Esophagus muscularis mucosa (tissue), 4 donors: ENCODE measurements at regions not wholly inside any gene's neighbourhood (a gene's known extent, or its start where the extent isn't known, plus 50 kb on each side); places are given as distances from the start of the nearest gene placed in this dataset.

Experiments
- DNase-seq: peaks from one replicate; pipeline ENCODE4 v3.0.0-alpha.2; 2017; ENCODE audit errors: extremely low spot score
- H3K27ac ChIP-seq, 4 donors: fragments of 200-600 bp; sonication (generic); replicated peaks in 1 of 4; 1 replicate in 3 of 4; 2 replicates in 1 of 4; pipeline ENCODE4 v1.5.1; 2016 to 2019; ENCODE audit warnings: mild to moderate bottlenecking in 1 of 4
- H3K27me3 ChIP-seq, 4 donors: fragments of 200-600 bp; sonication (generic); one replicate each; pipeline versions ENCODE4 v1.5.1 to v1.6.0; 2016 to 2019
- H3K36me3 ChIP-seq, 4 donors: fragments of 200-600 bp; sonication (generic); one replicate each; pipeline ENCODE4 v1.5.1; 2016 to 2019
- H3K4me1 ChIP-seq, 4 donors: fragments of 200-600 bp; sonication (generic); one replicate each; pipeline ENCODE4 v1.5.1; 2016 to 2019
- H3K4me3 ChIP-seq, 4 donors: fragments of 200-600 bp; sonication (generic); 1 replicate in 2 of 4; 2 replicates in 2 of 4; pipeline ENCODE4 v1.5.1; 2016 to 2019; ENCODE audit warnings: mild to moderate bottlenecking in 4 of 4, moderate library complexity in 1 of 4
- H3K9me3 ChIP-seq, 4 donors: fragments of 200-600 bp; sonication (generic); 1 replicate in 3 of 4; 2 replicates in 1 of 4; pipeline ENCODE4 v1.5.1; 2016 to 2019
- EP300 ChIP-seq: sonication (generic); formaldehyde crosslinking; IDR thresholded peaks from one replicate; pipeline ENCODE4 v1.6.1; 2017; ENCODE audit warnings: antibody characterized with exemption
- POLR2A ChIP-seq: fragments of 450-650 bp; IDR thresholded peaks from one replicate; pipeline ENCODE4 v1.6.1; 2017; ENCODE audit warnings: antibody characterized with exemption, moderate library complexity, mild to moderate bottlenecking, low read depth
- POLR2AphosphoS5 ChIP-seq, 2 donors: sonication (generic); formaldehyde crosslinking; IDR thresholded peaks; one replicate each; pipeline ENCODE4 v1.6.1; 2017; ENCODE audit warnings: antibody characterized with exemption in 2 of 2
- WGBS: methylation state at CpG from one replicate; pipeline ENCODE4 v1.1.5; 2018; 5-methylcytosine and 5-hydroxymethylcytosine counted together
- intact Hi-C: fragments of 100-400 bp; cut with DNase I; formaldehyde crosslinking; loops from one replicate; pipeline ENCODE4 v1.15.1; 2023
- TF ChIP-seq, protein P1 (sequence below), 3 experiments: fragments of 200-600 bp in 2 of 3; fragments of 450-650 bp in 1 of 3; sonication (generic) in 2 of 3; IDR thresholded peaks; one replicate each; pipeline ENCODE4 v1.5.1; 2017 to 2019; ENCODE audit warnings: antibody characterized with exemption in 3 of 3, mild to moderate bottlenecking in 2 of 3, moderate library complexity in 1 of 3

DNA sequence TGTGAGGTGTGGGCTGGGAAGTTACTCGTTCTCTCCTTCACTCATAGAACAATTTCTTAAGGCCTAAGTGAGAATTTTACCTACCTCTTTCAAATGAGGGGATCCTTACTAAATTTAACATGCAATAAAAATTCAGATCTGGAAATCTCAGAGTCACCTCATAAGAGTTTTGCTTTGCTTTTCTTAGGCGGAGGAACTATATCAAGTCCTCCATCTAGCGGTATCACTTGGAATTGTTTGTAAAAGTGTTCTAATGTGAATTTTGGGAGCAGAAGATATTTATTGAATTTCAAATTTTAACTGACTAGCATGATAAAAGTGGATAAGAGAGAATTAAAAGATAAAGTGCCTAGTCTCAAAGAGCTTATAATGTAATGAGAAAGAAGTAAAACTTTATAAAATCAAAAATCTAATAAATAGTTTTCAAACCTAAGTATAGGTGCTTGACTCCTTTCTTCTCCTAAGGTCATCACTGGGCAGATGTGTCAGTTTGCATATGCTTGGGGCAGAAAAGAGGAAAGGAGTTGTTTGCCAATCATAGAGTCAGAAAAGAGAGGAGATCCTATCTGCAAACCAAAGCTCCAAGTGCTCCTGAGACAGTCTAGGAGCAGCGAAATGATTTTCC, 145.7 kb upstream of the DAB2 start:
- H3K27ac ChIP-seq: no peak overlapping the region
- H3K27me3 ChIP-seq: no peaks in the 10 kb centered on the region
- WGBS: 33% methylated on average over 4 of the region's 4 CpGs
- H3K4me3 ChIP-seq: no peak overlapping the region
- TF ChIP-seq POLR2AphosphoS5 (IDR thresholded peaks at IDR 0.05) (no peak), POLR2A (no peak), EP300 (no peak)
- TF ChIP-seq, protein P1, sequence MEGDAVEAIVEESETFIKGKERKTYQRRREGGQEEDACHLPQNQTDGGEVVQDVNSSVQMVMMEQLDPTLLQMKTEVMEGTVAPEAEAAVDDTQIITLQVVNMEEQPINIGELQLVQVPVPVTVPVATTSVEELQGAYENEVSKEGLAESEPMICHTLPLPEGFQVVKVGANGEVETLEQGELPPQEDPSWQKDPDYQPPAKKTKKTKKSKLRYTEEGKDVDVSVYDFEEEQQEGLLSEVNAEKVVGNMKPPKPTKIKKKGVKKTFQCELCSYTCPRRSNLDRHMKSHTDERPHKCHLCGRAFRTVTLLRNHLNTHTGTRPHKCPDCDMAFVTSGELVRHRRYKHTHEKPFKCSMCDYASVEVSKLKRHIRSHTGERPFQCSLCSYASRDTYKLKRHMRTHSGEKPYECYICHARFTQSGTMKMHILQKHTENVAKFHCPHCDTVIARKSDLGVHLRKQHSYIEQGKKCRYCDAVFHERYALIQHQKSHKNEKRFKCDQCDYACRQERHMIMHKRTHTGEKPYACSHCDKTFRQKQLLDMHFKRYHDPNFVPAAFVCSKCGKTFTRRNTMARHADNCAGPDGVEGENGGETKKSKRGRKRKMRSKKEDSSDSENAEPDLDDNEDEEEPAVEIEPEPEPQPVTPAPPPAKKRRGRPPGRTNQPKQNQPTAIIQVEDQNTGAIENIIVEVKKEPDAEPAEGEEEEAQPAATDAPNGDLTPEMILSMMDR (IDR thresholded peaks at IDR 0.05): peak; percentile 68 to 79 (median 73)
- intact Hi-C loops: loop anchor here (1.0 kb wide), 1 partner anchor 353 kb away; no protein-coding TSS in a partner anchor
- H3K9me3 ChIP-seq: no peaks in the 10 kb centered on the region
- H3K4me1 ChIP-seq: peaks cover 0 to 4% (median 0%) of the 10 kb centered on the region in 4 donors
- no peaks in the 10 kb centered on the region for H3K36me3 ChIP-seq
- no peak for DNase-seq

DNA sequence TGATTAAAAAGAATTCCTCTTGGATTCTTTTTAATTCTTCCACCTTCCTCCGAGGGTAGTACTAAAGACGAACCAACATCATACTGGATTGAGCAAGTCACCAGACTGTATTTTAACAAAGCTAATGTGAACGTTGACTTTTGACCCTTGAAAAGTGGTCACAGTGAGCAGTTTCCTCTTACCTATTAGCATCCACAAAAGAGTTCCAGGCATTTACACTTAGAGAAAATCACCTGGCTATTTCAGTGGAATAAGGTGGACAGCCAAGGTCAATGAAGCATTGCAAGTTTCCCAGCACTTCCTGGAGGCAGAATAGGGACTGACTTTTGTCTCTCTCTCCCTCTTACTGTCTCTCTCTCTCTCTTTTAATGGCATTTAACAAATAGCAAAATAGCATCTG, 145.1 kb upstream of the DAB2 start:
- Histone ChIP-seq H3K36me3 (no peaks in the 10 kb centered on the region), H3K27ac (no peak overlapping the region), H3K4me1 (peaks cover 0 to 4% (median 0%) of the 10 kb centered on the region in 4 donors), H3K4me3 (no peak overlapping the region), H3K9me3 (no peaks in the 10 kb centered on the region), H3K27me3 (no peaks in the 10 kb centered on the region)
- TF ChIP-seq EP300: no peak
- TF ChIP-seq POLR2AphosphoS5 (IDR thresholded peaks at IDR 0.05): no peak
- 58% methylated on average over 3 of the region's 3 CpGs for WGBS
- intact Hi-C loops: loop anchor here (1.0 to 5.0 kb wide), 2 partner anchors 193 to 353 kb away; no protein-coding TSS in a partner anchor
- DNase-seq: no peak

DNA sequence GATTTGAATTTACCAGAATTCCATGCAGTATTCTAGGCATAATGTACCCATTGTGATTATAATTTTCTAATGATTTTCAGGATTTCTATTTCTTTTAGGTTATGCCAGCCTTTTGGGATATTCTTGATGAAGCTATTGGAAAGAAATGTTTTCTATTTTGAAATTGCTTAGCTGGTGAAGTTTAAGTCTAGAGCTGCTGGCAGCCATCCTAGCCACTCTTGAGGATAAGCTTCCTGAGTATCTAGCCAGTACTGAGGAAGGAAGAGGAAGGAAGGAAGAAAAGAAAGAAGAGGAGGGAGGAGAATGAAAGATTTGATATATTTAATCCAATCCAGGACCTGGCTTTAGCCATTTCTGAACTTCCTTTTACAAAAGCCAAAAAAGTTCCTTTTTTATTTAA, 142.1 kb upstream of the DAB2 start:
- Histone ChIP-seq H3K4me3 (no peak overlapping the region), H3K27ac (no peak overlapping the region), H3K36me3 (no peaks in the 10 kb centered on the region), H3K9me3 (no peaks in the 10 kb centered on the region), H3K4me1 (peaks cover 0 to 4% (median 0%) of the 10 kb centered on the region in 4 donors), H3K27me3 (no peaks in the 10 kb centered on the region)
- intact Hi-C loops: loop anchor here (5.0 kb wide), 1 partner anchor 190 kb away; no protein-coding TSS in a partner anchor
- TF ChIP-seq, protein P1 (IDR thresholded peaks at IDR 0.05): no peak
- TF ChIP-seq EP300 (no peak), POLR2A (no peak), POLR2AphosphoS5 (IDR thresholded peaks at IDR 0.05) (no peak)
- no peak for DNase-seq

DNA sequence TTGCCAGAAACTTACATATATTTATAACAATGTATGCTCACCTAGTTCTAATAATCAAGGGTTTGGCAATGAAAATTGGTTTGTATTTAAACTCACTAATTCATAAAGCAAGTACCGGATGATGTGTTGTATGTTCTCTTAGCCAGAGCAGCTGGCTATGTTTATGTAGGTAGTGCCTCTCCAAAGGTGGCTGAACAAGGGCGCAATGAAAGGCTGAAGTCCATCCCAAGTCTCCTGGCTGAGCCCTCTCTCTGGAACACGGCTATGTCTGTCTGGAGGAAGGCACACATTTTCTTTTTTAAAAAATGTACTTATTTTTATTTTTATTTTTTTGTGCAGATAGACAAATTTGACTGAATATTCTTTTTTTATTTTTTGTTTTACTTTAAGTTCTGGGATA, 141.2 kb upstream of the DAB2 start:
- 92% methylated on average over 3 of the region's 3 CpGs for WGBS
- H3K4me3 ChIP-seq: no peak overlapping the region
- H3K9me3 ChIP-seq: no peaks in the 10 kb centered on the region
- H3K27me3 ChIP-seq: no peaks in the 10 kb centered on the region
- H3K4me1 ChIP-seq: peaks cover 0 to 4% (median 0%) of the 10 kb centered on the region in 4 donors
- H3K27ac ChIP-seq: no peak overlapping the region
- DNase-seq: no peak
- intact Hi-C loops: loop anchor here (5.0 kb wide), 1 partner anchor 189 kb away; no protein-coding TSS in a partner anchor
- no peaks in the 10 kb centered on the region for H3K36me3 ChIP-seq
- TF ChIP-seq, protein P1 (IDR thresholded peaks at IDR 0.05): no peak
- TF ChIP-seq EP300: no peak

DNA sequence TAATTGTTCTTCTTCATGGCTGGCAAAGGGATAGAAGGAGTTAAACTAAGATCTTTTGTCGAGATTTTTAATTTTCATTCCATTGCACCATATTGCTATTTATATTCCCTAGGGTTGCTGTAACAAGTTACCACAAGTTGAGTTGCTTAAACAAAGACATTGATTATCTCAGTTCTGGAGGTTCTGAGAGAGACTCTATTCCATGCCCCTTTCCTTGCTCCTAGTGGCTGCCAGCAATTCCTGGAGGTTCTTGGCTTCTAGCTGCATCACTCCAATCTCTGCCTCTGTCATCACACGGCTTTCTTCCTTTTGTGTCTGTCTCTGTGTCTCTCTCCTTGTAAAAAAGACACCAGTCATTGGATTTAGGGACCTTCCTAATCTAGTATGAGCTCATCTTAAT, 136.6 kb upstream of the DAB2 start:
- DNase-seq: no peak
- 38% methylated on average over 2 of the region's 2 CpGs for WGBS
- intact Hi-C loops: no loop called here

DNA sequence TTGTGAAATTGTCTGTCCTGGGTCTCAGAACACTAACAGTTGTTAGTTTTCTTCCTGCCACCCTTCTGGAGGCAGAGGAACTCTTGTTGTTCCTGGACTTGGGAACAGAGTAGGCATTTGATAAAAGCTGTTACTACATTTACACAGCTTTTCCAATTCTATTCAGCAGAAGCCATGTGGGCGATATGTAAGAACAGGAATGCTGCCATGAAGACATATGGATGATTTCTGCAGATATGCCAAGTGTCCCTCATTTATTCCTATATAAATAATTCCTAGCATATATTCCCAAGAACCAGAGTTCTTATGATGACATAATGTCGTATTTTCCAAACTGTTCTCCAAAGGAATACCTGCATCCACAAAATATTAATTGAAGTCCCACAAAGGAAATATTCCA, 135.9 kb upstream of the DAB2 start:
- 84% methylated on average over 2 of the region's 2 CpGs for WGBS
- no peaks in the 10 kb centered on the region for H3K9me3 ChIP-seq
- H3K36me3 ChIP-seq: no peaks in the 10 kb centered on the region
- TF ChIP-seq POLR2A: no peak
- no peak for TF ChIP-seq EP300
- TF ChIP-seq, protein P1 (IDR thresholded peaks at IDR 0.05): no peak
- no peak for TF ChIP-seq POLR2AphosphoS5 (IDR thresholded peaks at IDR 0.05)
- no peak for DNase-seq
- H3K4me1 ChIP-seq: no peaks in the 10 kb centered on the region
- intact Hi-C loops: no loop called here
- no peaks in the 10 kb centered on the region for H3K27me3 ChIP-seq
- no peak overlapping the region for H3K4me3 ChIP-seq
- no peak overlapping the region for H3K27ac ChIP-seq

More for the DNA sequence above, 136.6 kb upstream of the DAB2 start:
- Histone ChIP-seq H3K9me3 (no peaks in the 10 kb centered on the region), H3K27me3 (no peaks in the 10 kb centered on the region), H3K4me3 (no peak overlapping the region), H3K4me1 (no peaks in the 10 kb centered on the region), H3K27ac (no peak overlapping the region), H3K36me3 (no peaks in the 10 kb centered on the region)
- TF ChIP-seq POLR2AphosphoS5 (IDR thresholded peaks at IDR 0.05): no peak
